BE2C (cell line): ENCODE measurements at regions not wholly inside any gene's neighbourhood (a gene's known extent, or its start where the extent isn't known, plus 50 kb on each side); places are given as distances from the start of the nearest gene placed in this dataset.
"Not testable (repeated sequence)": the region's sequence is repeated elsewhere in the genome, so short reads cannot be mapped to it uniquely, and the experiment has no call there.

Experiments used
- DNase-seq: peaks from one replicate; pipeline ENCODE4 v3.0.0-alpha.2; 2020
- H3K27me3 ChIP-seq: fragments of 250-450 bp; sonication (Bioruptor Pico); 2 replicates; pipeline ENCODE4 v1.5.1; 2020; ENCODE audit warnings: mild to moderate bottlenecking
- H3K36me3 ChIP-seq: fragments of 250-450 bp; sonication (Bioruptor Pico); 2 replicates; pipeline ENCODE4 v1.5.1; 2020; ENCODE audit warnings: mild to moderate bottlenecking
- H3K4me1 ChIP-seq: fragments of 250-450 bp; sonication (Bioruptor Pico); 2 replicates; pipeline ENCODE4 v1.5.1; 2020
- H3K4me3 ChIP-seq: 2 replicates; pipeline ENCODE4 v1.5.1; 2011; ENCODE audit warnings: low read depth, low read length
- H3K9me3 ChIP-seq: fragments of 250-450 bp; sonication (Bioruptor Pico); 2 replicates; pipeline ENCODE4 v1.5.1; 2020
- CTCF ChIP-seq: IDR thresholded peaks from 2 replicates; pipeline ENCODE4 v1.5.1; 2012; ENCODE audit warnings: mild to moderate bottlenecking, low read depth, low read length

- H3K4me1 ChIP-seq: no peaks in the 10 kb centered on the region
- H3K36me3 ChIP-seq: no peaks in the 10 kb centered on the region
- no peaks in the 10 kb centered on the region for H3K27me3 ChIP-seq
- TF ChIP-seq CTCF: no peak
- H3K9me3 ChIP-seq: no peaks in the 10 kb centered on the region
- H3K4me3 ChIP-seq: no peak overlapping the region
- DNase-seq: no peak
These were observed 97.2 kb upstream of the WDR75 start for GRCh38 chr2:189344043-189344442.

GRCh38 chr2:189347540-189347939 is 93.7 kb upstream of the WDR75 start:
- Histone ChIP-seq H3K4me1 (no peaks in the 10 kb centered on the region; the same call in 1 of the 2 replicates), H3K36me3 (no peaks in the 10 kb centered on the region), H3K27me3 (no peaks in the 10 kb centered on the region), H3K9me3 (no peaks in the 10 kb centered on the region), H3K4me3 (no peak overlapping the region)
- no peak for DNase-seq
- TF ChIP-seq CTCF: peak; percentile 34

GRCh38 chr2:189348369-189348768 is 92.9 kb upstream of the WDR75 start:
- no peak for TF ChIP-seq CTCF
- no peak for DNase-seq

GRCh38 chr2:189350540-189351209 is 90.6 kb upstream of the WDR75 start:
- TF ChIP-seq CTCF: no peak
- H3K27me3 ChIP-seq: no peaks in the 10 kb centered on the region
- no peaks in the 10 kb centered on the region for H3K9me3 ChIP-seq
- DNase-seq: no peak
- no peaks in the 10 kb centered on the region; the same call in 1 of the 2 replicates for H3K4me1 ChIP-seq
- H3K36me3 ChIP-seq: no peaks in the 10 kb centered on the region
- no peak overlapping the region for H3K4me3 ChIP-seq

More at GRCh38 chr2:189348369-189348768, 92.9 kb upstream of the WDR75 start:
- no peaks in the 10 kb centered on the region for H3K9me3 ChIP-seq
- no peaks in the 10 kb centered on the region for H3K27me3 ChIP-seq
- H3K36me3 ChIP-seq: no peaks in the 10 kb centered on the region
- H3K4me1 ChIP-seq: no peaks in the 10 kb centered on the region; the same call in 1 of the 2 replicates
- H3K4me3 ChIP-seq: no peak overlapping the region

- not testable (repeated sequence) for H3K9me3 ChIP-seq, H3K4me3 ChIP-seq, H3K4me1 ChIP-seq, H3K27me3 ChIP-seq, H3K36me3 ChIP-seq, DNase-seq
These were observed 89.3 kb upstream of the WDR75 start for GRCh38 chr2:189351933-189352332.

GRCh38 chr2:189357375-189357774 is 83.9 kb upstream of the WDR75 start:
- not testable (repeated sequence) for H3K4me3 ChIP-seq, H3K36me3 ChIP-seq, H3K4me1 ChIP-seq, H3K9me3 ChIP-seq, H3K27me3 ChIP-seq, DNase-seq

- Histone ChIP-seq H3K36me3 (no peaks in the 10 kb centered on the region), H3K27me3 (no peaks in the 10 kb centered on the region), H3K4me1 (peaks cover 4% of the 10 kb centered on the region; the same call in 1 of the 2 replicates), H3K4me3 (no peak overlapping the region), H3K9me3 (no peaks in the 10 kb centered on the region; the same call in 1 of the 2 replicates)
- TF ChIP-seq CTCF: no peak
- no peak for DNase-seq
These were observed 80.4 kb upstream of the WDR75 start for GRCh38 chr2:189360861-189361260.
